Activated CD4-positive, CD25-positive, alpha-beta regulatory T cell treated with anti-CD3 and anti-CD28 coated beads, Interleukin-2, amount 50 U/mL, for 72 hours (primary cell): ENCODE measurements at regions not wholly inside any gene's neighbourhood (a gene's known extent, or its start where the extent isn't known, plus 50 kb on each side); places are given as distances from the start of the nearest gene placed in this dataset.

Experiments
- DNase-seq: peaks from one replicate; pipeline ENCODE4 v3.0.0; 2021

DNA sequence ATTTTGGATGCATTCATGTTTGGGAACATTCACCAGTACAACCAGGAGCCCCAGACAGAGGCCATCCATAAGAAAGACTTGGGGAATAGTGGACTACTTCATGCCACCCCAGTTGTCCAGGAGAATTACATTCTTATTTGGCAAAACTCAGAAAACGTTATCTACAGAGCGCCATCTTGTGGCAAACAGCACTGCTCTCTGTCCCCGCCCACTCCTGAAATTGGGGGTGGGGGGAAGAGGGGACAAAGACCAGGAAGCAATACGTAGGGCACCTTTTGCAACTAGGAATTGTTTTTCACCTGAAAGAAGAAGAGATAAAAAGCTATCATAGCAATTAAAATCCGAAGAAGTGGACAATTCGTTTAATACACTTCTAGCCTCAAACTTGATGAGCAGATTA is 134.6 kb upstream of the MGMT start:
- no peak for DNase-seq

DNA sequence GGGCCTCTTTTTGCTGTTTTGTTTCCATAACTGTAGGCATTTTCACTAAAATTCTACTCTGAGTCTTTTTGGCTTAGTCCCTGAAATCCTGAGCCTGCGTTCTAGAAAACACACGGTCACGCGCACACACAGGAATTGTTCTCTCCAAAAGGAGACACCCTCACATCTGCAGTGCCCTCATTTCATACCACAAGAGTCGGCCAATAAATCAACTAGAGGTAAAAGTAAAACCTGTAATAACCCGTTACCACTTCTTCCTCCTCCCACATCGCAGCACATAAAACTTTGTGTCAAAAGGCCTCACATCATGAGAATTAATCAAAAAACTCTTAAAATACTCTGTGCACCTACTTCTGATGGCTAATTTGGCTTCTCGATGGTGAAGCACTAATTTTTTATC is 133.3 kb upstream of the MGMT start:
- DNase-seq, result no peak

DNA sequence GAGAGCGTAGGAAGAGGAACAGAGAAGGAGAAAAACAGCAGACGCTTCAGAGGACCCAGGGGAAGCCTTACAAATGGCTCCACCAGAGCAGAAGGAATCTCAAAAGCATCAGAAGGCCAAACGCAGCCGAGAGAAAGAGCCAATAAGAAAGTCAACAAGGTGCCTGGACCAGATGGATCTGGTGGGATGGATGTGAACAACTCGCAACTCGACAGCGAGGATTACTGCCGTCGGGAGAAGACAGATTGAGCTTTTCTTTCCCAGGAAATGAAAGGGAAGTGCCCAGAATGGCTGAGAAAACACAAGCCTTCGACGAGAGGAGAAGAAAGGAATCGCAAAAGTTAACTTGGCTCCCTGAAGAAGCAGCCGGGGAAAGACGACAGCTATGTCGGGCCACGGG is 132.8 kb upstream of the MGMT start:
- DNase-seq, result no peak

GRCh38 chr10:129335396-129335795 is 131.6 kb upstream of the MGMT start:
- DNase-seq, result no peak

DNA sequence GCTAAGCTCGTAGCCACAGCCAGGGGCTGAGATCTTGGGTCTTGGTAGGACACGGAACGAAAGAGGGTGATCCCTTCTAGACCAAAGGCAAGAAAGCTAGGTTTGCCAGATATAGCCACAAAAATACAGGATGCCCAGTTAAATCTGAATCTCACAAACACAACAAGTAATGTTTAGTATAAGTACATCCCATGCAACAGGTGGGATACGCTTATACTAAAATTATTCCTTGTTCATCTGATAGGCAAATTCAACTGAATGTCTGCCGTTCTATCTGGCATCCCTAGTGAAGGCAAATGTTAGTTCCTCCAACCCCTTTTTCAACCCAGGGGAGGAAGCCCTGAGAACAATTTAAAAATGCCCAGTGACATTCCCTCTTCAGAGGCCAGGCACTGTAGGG is 131.1 kb upstream of the MGMT start:
- no peak for DNase-seq

DNA sequence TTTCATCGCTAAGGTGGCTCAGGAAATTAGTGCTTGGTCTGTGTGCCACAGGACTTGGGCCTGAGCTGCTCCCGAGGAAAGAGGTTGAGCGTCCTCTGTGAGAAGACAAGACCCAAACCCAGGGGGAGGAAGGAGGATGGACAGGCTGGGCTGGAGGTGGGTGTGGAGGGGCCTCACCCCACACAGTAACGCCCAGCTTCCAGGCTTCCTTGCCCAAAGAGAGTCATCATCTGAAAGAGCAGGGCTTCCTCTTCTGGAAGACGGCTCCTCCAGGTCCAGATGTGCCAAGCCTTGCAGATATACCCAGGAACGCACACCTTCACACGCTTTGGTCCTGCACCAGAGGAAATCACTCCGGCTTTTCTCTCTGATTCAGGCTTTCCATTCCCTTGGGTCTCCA is 127.8 kb upstream of the MGMT start:
- no peak for DNase-seq

DNA sequence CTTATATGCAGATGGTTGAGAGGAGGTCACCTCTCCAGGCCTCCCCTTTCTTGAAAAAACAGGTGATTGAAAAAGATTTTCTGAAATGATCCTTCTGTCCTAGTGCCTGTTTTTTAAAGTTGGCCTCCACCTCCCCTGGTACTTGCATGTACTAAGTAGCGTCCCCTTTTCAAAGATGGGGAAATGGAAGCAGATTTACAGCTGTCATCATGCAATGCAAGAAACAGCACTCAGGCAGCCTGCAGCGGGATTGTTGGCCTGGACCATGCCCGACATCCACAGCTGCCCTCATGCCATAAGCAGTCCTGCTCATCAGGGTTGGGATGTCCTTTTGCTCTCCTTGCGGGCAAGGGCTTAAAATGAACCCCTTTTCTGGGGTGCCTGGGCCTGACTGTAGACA is 127.2 kb upstream of the MGMT start:
- DNase-seq, result no peak

GRCh38 chr10:129341087-129341486 is 126.0 kb upstream of the MGMT start:
- DNase-seq, result no peak

DNA sequence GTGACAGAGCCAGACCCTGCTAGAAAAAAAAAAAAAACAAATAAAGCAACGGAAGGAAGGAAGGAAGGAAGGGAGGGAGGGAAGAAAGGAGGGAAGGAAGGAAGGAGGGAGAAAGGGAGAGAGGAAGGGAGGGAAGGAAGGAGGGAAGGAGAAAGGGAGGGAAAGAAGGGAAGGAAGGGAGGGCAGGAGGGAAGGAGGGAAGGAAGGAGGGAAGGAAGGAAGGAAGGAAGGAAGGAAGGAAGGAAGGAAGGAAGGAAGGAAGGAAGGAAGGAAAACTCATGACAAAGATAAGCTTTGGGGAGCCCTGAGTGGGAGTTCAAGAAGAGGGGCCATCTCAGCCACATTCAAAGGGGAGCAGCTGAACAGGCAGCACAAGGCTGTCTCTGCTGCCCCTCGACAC is 124.7 kb upstream of the MGMT start:
- no peak for DNase-seq

GRCh38 chr10:129343141-129343540 is 123.9 kb upstream of the MGMT start:
- DNase-seq, result no peak

DNA sequence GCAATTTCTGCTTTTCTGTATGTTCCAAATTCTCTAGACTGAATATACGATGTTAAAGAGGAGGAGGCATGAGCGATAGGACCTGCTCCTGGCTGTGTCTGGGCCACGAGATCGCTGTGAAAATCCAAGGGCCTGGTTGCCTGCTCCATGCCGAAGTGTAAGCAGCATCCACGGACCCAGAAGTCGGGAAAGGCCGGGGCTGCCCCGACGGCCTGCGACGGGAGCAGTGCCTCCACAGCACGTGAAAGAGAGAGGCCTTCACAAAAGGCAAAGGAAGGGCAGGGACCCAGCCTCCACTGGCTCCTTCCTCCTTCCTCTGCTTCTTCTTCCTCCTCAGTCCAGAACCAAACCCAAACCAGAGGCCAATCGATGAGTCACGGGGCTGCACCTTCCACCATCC is 122.9 kb upstream of the MGMT start:
- DNase-seq, result no peak

GRCh38 chr10:129344731-129345355 is 122.2 kb upstream of the MGMT start:
- DNase-seq, result no peak

GRCh38 chr10:129345763-129346162 is 121.3 kb upstream of the MGMT start:
- DNase-seq, result no peak

DNA sequence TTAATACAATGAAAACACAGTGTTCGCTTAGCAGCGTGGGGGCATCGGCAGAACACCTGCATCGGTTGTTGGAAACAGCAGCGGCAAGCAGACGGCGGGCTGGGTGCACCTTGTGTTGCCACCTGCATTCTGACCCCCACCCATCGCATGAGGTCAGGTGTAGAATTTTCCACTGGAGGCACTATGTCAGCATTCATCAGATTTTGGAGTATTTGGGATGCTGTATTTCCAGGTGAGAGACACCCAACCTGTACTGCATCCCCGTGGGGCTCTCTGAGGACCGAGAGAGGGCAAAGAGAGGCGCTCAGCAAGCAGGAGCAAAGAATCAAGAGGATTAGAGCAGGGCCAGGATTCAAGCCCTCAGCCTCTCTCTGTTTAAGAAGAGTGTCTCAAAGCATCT is 116.4 kb upstream of the MGMT start:
- DNase-seq, result no peak

DNA sequence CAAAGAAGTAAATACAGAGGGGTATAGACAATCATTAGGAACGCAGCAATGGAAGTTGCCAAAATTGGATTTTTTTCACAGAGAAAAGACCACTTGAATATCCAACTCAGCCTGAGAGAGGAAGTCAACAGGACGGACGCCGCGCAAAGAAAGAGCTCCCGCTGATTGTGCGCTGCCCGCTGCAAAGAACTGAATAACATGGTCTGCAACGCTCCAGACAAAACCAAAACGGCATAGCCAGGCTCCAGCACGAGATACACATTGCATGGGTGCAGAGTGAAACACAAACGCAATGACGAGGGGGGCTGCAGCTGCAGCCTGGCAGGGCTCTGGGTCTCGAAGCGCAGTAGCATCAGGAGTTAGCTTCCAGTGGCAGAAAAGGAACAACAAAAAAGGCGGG is 113.9 kb upstream of the MGMT start:
- DNase-seq, result no peak

- DNase-seq, result no peak
These were observed 107.0 kb upstream of the MGMT start for GRCh38 chr10:129360046-129360445.

- no peak for DNase-seq
These were observed 105.2 kb upstream of the MGMT start for GRCh38 chr10:129361676-129362376.

GRCh38 chr10:129364949-129365348 is 102.1 kb upstream of the MGMT start:
- DNase-seq, result no peak

GRCh38 chr10:129365767-129366402 is 101.2 kb upstream of the MGMT start:
- no peak for DNase-seq

DNA sequence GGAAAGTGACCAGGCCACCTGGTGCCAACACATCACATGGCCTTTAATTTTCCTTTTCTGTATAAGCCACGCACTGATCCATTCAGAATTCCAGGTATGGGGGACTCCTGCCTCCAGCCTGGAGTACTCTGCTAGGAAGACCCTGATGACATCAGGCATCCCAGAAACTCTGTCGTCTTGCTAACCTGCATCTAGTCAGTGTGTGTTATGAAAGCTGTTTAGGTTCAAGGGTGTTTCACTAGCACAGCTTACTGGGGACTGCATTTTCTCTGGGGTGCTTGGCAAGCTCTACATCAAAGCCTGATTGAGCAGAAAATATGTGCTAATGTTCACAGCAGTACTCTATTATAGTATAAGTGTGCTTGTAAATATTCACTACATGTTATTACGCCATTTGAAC is 100.6 kb upstream of the MGMT start:
- DNase-seq, result no peak

GRCh38 chr10:129369566-129369965 is 97.5 kb upstream of the MGMT start:
- no peak for DNase-seq

- DNase-seq, result no peak
These were observed 95.5 kb upstream of the MGMT start for GRCh38 chr10:129371541-129371940.

DNA sequence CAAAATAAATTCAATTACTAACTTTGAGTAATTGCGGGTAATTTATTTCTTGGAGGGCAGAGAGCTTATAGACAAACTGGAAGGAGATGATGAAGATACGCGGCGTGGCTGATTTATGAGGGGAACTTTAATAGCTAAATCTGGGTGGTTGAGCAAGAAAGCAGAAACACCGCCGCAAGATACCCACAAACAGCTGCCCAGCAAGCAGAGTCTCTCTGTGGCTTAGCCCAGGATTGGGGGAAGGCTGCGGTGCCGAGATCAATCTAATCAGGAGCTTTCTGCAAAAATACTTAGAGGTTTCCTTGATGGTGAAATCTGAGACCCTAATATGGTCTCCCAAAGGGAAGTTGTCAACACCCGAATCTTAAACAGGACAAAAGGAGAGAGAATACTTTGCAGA is 94.9 kb upstream of the MGMT start:
- DNase-seq, result no peak

GRCh38 chr10:129373231-129373630 is 93.8 kb upstream of the MGMT start:
- no peak for DNase-seq

DNA sequence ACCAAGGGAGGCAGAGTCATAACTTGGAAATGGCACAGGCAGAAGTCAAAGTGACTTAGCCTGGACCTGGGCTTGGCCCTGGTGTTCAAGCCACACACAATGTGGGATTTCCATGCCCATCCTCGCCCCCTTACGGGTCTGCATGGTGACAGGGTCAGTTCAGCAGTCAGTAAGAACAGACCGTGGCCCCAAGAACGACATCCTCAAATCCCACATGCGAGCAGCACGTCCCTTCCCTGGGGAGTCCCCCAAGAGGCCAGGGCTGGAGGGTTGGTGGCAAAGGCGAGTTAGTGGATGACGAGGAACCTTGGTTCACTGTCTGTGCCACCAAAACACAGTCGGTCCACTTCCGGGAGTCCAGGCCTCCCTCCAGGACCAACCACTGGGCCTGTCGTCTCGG is 93.3 kb upstream of the MGMT start:
- DNase-seq, result no peak
